ENCODE measurements at regions not wholly inside any gene's neighbourhood (a gene's known extent, or its start where the extent isn't known, plus 50 kb on each side); places are given as distances from the start of the nearest gene placed in this dataset.

- H3K9me3 Mint-ChIP-seq (ENCODE audit: low read depth): no peaks in the 10 kb centered on the region
- no peaks in the 10 kb centered on the region for H3K36me3 Mint-ChIP-seq (ENCODE audit: low read depth)
- no peaks in the 10 kb centered on the region for H3K27me3 Mint-ChIP-seq
- peaks cover 20% of the 10 kb centered on the region for H3K4me1 Mint-ChIP-seq
- ChIA-PET CTCF (interaction anchor here (0.8 to 1.2 kb wide), 3 partner anchors 25 to 776 kb away, joined by 3 to 7 read pairs (median 4); no protein-coding TSS in a partner anchor), POLR2A (no interaction called here)
- DNase-seq: no peak
- intact Hi-C loops (cut with DNase I, micrococcal nuclease): loop anchor here in 1 of 2 experiments (2.0 kb wide), 1 partner anchor 23 kb away; no protein-coding TSS in a partner anchor
- H3K4me3 Mint-ChIP-seq: peak overlapping the region; percentile 68
- peak; percentile 11 for ATAC-seq
- peak overlapping the region; percentile 89 for H3K27ac Mint-ChIP-seq
Measured at GRCh38 chr14:21941885-21942284, 268.3 kb upstream of the OR4E1 start.

DNA sequence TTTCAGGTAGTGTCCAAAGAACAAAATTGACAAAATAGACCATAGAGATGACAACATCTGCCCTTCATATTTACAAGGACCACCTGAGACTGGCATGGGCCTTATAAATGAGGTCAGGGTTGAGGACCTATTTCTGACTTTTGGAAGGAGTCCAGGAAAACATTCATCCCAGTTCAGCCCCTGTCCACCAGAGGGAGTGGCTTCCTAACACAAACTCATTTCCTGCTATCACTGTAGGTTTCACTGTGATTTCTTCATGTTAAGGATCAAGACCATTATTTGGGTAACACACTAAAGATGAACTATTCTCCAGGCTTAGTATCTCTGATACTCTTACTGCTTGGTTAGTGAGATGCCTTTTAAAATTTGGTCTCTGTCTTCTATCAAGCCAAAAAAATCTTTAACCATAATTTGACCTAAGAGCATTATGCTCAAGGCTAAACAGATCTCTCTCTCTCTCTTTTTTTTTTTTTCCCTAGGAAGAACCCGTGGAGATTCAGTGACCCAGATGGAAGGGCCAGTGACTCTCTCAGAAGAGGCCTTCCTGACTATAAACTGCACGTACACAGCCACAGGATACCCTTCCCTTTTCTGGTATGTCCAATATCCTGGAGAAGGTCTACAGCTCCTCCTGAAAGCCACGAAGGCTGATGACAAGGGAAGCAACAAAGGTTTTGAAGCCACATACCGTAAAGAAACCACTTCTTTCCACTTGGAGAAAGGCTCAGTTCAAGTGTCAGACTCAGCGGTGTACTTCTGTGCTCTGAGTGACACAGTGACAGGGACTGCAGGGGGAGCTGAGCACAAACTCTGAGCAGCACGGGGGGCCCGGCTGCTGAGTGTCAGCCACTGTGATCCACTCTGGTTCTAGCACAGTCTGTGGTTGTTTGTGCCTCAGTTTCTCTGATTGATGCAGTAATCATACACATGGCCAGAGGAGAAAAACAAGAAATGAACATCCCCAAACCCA is 267.6 kb upstream of the OR4E1 start:
- intact Hi-C loops (cut with DNase I, micrococcal nuclease): loop anchor here in 1 of 2 experiments (2.0 kb wide), 1 partner anchor 22 kb away; no protein-coding TSS in a partner anchor
- DNase-seq (peak; percentile 34), ATAC-seq (peak; percentile 78)
- H3K4me3 Mint-ChIP-seq: peak overlapping the region; percentile 68
- no peaks in the 10 kb centered on the region for H3K27me3 Mint-ChIP-seq
- no peaks in the 10 kb centered on the region for H3K36me3 Mint-ChIP-seq (ENCODE audit: low read depth)
- POLR2A ChIA-PET: interaction anchor here (0.7 kb wide), 1 partner anchor 436 kb away, joined by 3 read pairs; no protein-coding TSS in a partner anchor
- no peaks in the 10 kb centered on the region for H3K9me3 Mint-ChIP-seq (ENCODE audit: low read depth)
- CTCF ChIA-PET: interaction anchor here (0.8 to 1.8 kb wide), 4 partner anchors 14 to 777 kb away, joined by 3 to 7 read pairs (median 4); no protein-coding TSS in a partner anchor
- H3K4me1 Mint-ChIP-seq: peaks cover 20% of the 10 kb centered on the region
- peak overlapping the region; percentile 89 for H3K27ac Mint-ChIP-seq

DNA sequence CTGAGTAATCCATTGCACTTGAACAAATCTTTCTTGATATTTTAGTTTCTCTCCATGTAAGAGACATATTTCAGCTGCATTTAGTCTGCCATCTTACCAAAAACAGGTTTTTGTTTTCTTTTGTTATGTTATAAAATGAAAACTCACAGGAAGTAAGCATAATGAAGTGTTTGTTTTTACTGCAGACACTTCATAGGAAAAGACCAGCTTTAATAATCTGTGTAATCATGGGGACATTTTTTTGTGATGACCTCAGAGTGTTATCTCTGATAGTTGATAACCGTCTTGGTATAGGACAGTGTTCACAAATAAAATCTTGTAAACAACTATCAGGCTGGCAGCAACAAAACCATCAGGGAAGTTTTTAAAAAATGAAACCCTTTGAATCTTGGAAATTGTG is 266.2 kb upstream of the OR4E1 start:
- H3K9me3 Mint-ChIP-seq (ENCODE audit: low read depth): no peaks in the 10 kb centered on the region
- CTCF ChIA-PET: interaction anchor here (1.8 kb wide), 1 partner anchor 16 kb away, joined by 4 read pairs; no protein-coding TSS in a partner anchor
- no peak overlapping the region for H3K27ac Mint-ChIP-seq
- peaks cover 20% of the 10 kb centered on the region for H3K4me1 Mint-ChIP-seq
- ATAC-seq (no peak), DNase-seq (no peak)
- intact Hi-C loops (cut with DNase I, micrococcal nuclease): loop anchor here in 1 of 2 experiments (2.0 kb wide), 1 partner anchor 21 kb away; no protein-coding TSS in a partner anchor
- H3K27me3 Mint-ChIP-seq: no peaks in the 10 kb centered on the region
- no peak overlapping the region for H3K4me3 Mint-ChIP-seq
- no peaks in the 10 kb centered on the region for H3K36me3 Mint-ChIP-seq (ENCODE audit: low read depth)
- POLR2A ChIA-PET: no interaction called here

DNA sequence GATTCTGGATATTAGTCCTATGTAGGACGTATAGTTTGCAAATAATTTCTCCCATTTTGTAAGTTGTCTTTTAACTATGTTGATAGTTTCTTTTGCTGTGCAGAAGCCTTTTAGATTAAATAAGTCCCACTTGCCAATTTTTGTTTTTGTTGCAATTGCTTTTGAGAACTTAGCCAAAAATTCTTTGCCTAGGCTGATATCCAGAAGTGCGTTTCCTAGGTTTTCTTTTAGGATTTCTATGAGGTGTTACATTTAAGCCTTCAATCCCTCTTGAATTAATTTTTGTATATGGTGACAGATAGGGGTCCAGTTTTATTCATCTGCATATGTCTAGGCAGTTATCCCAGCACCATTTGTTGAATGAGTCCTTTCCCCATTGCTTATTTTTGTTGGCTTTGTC is 264.4 kb upstream of the OR4E1 start:
- Mint-ChIP-seq H3K27me3 (no peaks in the 10 kb centered on the region), H3K36me3 (ENCODE audit: low read depth) (no peaks in the 10 kb centered on the region), H3K27ac (no peak overlapping the region), H3K4me3 (no peak overlapping the region), H3K4me1 (peaks cover 20% of the 10 kb centered on the region), H3K9me3 (ENCODE audit: low read depth) (no peaks in the 10 kb centered on the region)
- ChIA-PET POLR2A (no interaction called here), CTCF (no interaction called here)
- intact Hi-C loops (cut with DNase I, micrococcal nuclease): no loop called here
- DNase-seq: no peak
- ATAC-seq: no peak

- no peak overlapping the region for H3K4me3 Mint-ChIP-seq
- ChIA-PET CTCF (interaction anchor here (0.8 to 0.9 kb wide), 4 partner anchors 12 to 33 kb away, joined by 3 to 5 read pairs (median 3); no protein-coding TSS in a partner anchor), POLR2A (interaction anchor here (0.6 kb wide), 1 partner anchor 22 kb away, joined by 3 read pairs; no protein-coding TSS in a partner anchor)
- no peaks in the 10 kb centered on the region for H3K36me3 Mint-ChIP-seq (ENCODE audit: low read depth)
- DNase-seq (no peak), ATAC-seq (no peak)
- H3K9me3 Mint-ChIP-seq (ENCODE audit: low read depth): no peaks in the 10 kb centered on the region
- no peak overlapping the region for H3K27ac Mint-ChIP-seq
- no peaks in the 10 kb centered on the region for H3K27me3 Mint-ChIP-seq
- intact Hi-C loops (cut with DNase I, micrococcal nuclease): no loop called here
- H3K4me1 Mint-ChIP-seq: peaks cover 2% of the 10 kb centered on the region
Measured at GRCh38 chr14:21933681-21934080, 260.1 kb upstream of the OR4E1 start.

- H3K36me3 Mint-ChIP-seq (ENCODE audit: low read depth): peaks cover 15% of the 10 kb centered on the region
- ATAC-seq: peak; percentile 74
- peak; percentile 68 for DNase-seq
- no peaks in the 10 kb centered on the region for H3K9me3 Mint-ChIP-seq (ENCODE audit: low read depth)
- peaks cover 42% of the 10 kb centered on the region for H3K4me1 Mint-ChIP-seq
- no peaks in the 10 kb centered on the region for H3K27me3 Mint-ChIP-seq
- CTCF ChIA-PET: interaction anchor here (0.6 to 1.8 kb wide), 3 partner anchors 11 to 1362 kb away, joined by 3 to 14 read pairs (median 3); partner anchors contain the start of gene HOMEZ
- intact Hi-C loops (cut with DNase I, micrococcal nuclease): no loop called here
- POLR2A ChIA-PET: no interaction called here
- H3K27ac Mint-ChIP-seq: peak overlapping the region; percentile 94
- H3K4me3 Mint-ChIP-seq: peak overlapping the region; percentile 49
Measured at GRCh38 chr14:21924479-21924878, 250.9 kb upstream of the OR4E1 start.

- Mint-ChIP-seq H3K4me1 (peaks cover 46% of the 10 kb centered on the region), H3K36me3 (ENCODE audit: low read depth) (peaks cover 15% of the 10 kb centered on the region), H3K27me3 (no peaks in the 10 kb centered on the region), H3K27ac (peak overlapping the region; percentile 94), H3K9me3 (ENCODE audit: low read depth) (no peaks in the 10 kb centered on the region), H3K4me3 (peak overlapping the region; percentile 49)
- CTCF ChIA-PET: interaction anchor here (0.9 to 1.5 kb wide), 3 partner anchors 13 to 647 kb away, joined by 3 to 8 read pairs (median 3); no protein-coding TSS in a partner anchor
- peak; percentile 41 for DNase-seq
- intact Hi-C loops (cut with DNase I, micrococcal nuclease): no loop called here
- POLR2A ChIA-PET: interaction anchor here (0.6 kb wide), 1 partner anchor 556 kb away, joined by 4 read pairs; no protein-coding TSS in a partner anchor
- peak; percentile 91 for ATAC-seq
Measured at GRCh38 chr14:21923820-21924219, 250.2 kb upstream of the OR4E1 start.

GRCh38 chr14:21921453-21921852 is 247.8 kb upstream of the OR4E1 start:
- intact Hi-C loops (cut with DNase I, micrococcal nuclease): no loop called here
- POLR2A ChIA-PET: interaction anchor here (0.6 kb wide), 1 partner anchor 120 kb away, joined by 4 read pairs; no protein-coding TSS in a partner anchor
- CTCF ChIA-PET: interaction anchor here (0.8 to 4.3 kb wide), 11 partner anchors 9 to 634 kb away, joined by 3 to 52 read pairs (median 4); no protein-coding TSS in a partner anchor
- ATAC-seq (no peak), DNase-seq (no peak)
- no peaks in the 10 kb centered on the region for H3K27me3 Mint-ChIP-seq
- H3K4me1 Mint-ChIP-seq: peaks cover 61% of the 10 kb centered on the region
- peaks cover 15% of the 10 kb centered on the region for H3K36me3 Mint-ChIP-seq (ENCODE audit: low read depth)
- H3K4me3 Mint-ChIP-seq: no peak overlapping the region
- peak overlapping the region; percentile 42 for H3K27ac Mint-ChIP-seq
- no peaks in the 10 kb centered on the region for H3K9me3 Mint-ChIP-seq (ENCODE audit: low read depth)

DNA sequence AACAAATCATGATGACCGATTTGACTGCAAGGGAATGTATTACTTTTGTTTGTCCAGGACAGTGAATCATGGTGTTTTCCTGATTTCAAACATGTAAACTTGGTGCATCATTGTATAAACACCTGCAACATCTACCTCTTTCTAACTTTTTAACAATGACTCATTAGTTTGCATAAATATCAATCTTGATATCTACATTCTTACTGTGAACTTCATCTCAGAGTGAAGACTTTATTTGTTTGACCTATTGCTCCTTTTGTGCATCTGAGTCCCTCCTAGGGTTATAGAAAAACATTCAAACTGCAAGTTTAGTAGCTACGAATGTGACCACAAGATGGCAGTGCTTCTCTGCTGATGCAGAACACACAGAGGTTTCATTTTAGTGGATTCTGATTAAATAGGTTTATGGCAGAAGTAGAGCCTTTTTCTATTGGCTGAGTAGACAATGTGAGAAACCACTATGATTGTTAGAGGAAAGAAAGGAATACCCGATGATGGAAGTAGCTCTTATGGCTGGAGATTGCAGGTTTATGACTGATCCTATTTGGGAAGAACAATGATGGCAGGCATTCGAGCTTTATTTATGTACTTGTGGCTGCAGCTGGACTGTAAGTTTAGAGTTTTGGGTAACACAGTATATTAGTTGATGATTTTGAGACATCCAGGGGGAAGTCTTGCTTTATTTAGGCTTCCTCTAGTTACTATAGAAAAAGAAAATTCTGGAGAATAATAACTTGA is 244.2 kb upstream of the OR4E1 start:
- Mint-ChIP-seq H3K36me3 (ENCODE audit: low read depth) (peaks cover 5% of the 10 kb centered on the region), H3K9me3 (ENCODE audit: low read depth) (no peaks in the 10 kb centered on the region), H3K27ac (peak overlapping the region; percentile 69), H3K4me3 (peak overlapping the region; percentile 65), H3K27me3 (no peaks in the 10 kb centered on the region), H3K4me1 (peaks cover 57% of the 10 kb centered on the region)
- intact Hi-C loops (cut with DNase I, micrococcal nuclease): loop anchor here (1.0 to 10.0 kb wide), 14 partner anchors 23 to 937 kb away; no protein-coding TSS in a partner anchor
- ATAC-seq: peak; percentile 57
- ChIA-PET CTCF (interaction anchor here (0.6 to 4.3 kb wide), 42 partner anchors 9 to 1002 kb away, joined by 3 to 52 read pairs (median 4); no protein-coding TSS in a partner anchor), POLR2A (interaction anchor here (0.6 to 1.3 kb wide), 4 partner anchors 638 to 1266 kb away, joined by 3 to 6 read pairs (median 3); no protein-coding TSS in a partner anchor)
- peak; percentile 74 for DNase-seq

- Mint-ChIP-seq H3K27ac (peak overlapping the region; percentile 66), H3K4me3 (peak overlapping the region; percentile 7), H3K4me1 (peaks cover 65% of the 10 kb centered on the region), H3K36me3 (ENCODE audit: low read depth) (peaks cover 2% of the 10 kb centered on the region), H3K27me3 (no peaks in the 10 kb centered on the region), H3K9me3 (ENCODE audit: low read depth) (no peaks in the 10 kb centered on the region)
- ChIA-PET CTCF (interaction anchor here (0.6 to 5.8 kb wide), 4 partner anchors 11 to 880 kb away, joined by 4 to 43 read pairs (median 10); no protein-coding TSS in a partner anchor), POLR2A (no interaction called here)
- no peak for ATAC-seq
- DNase-seq: peak; percentile 11
- intact Hi-C loops (cut with DNase I, micrococcal nuclease): loop anchor here (5.0 to 10.0 kb wide), 11 partner anchors 61 to 939 kb away; no protein-coding TSS in a partner anchor
Measured at GRCh38 chr14:21915826-21916225, 242.2 kb upstream of the OR4E1 start.

Measured in activated CD4-positive, alpha-beta T cell treated with anti-CD3 and anti-CD28 coated beads for 36 hours (primary cell).